Gastroesophageal sphincter (tissue), 4 donors: ENCODE measurements at regions not wholly inside any gene's neighbourhood (a gene's known extent, or its start where the extent isn't known, plus 50 kb on each side); places are given as distances from the start of the nearest gene placed in this dataset.

Source experiments
- ATAC-seq: fragments of 150-250 bp; one replicate; pipeline ENCODE4 v1.9.1; 2016; ENCODE audit warnings: mild to moderate bottlenecking, moderate library complexity
- H3K27ac ChIP-seq, 4 donors: fragments of 200-600 bp; sonication (generic) in 3 of 4; 1 replicate in 3 of 4; 2 replicates in 1 of 4; pipeline ENCODE4 v1.5.1; 2016 to 2019
- H3K27me3 ChIP-seq: fragments of 200-600 bp; sonication (generic); one replicate; pipeline ENCODE4 v1.5.1; 2019
- H3K36me3 ChIP-seq, 2 donors: fragments of 200-600 bp; sonication (generic); one replicate each; pipeline ENCODE4 v1.5.1; 2019; ENCODE audit warnings: control low read depth in 1 of 2
- H3K4me1 ChIP-seq, 3 donors: fragments of 200-600 bp; sonication (generic); 1 replicate in 2 of 3; 2 replicates in 1 of 3; pipeline ENCODE4 v1.5.1; 2016 to 2019; ENCODE audit warnings: control low read depth in 2 of 3
- H3K4me3 ChIP-seq, 2 donors: fragments of 200-600 bp; sonication (generic); one replicate each; pipeline ENCODE4 v1.5.1; 2019; ENCODE audit warnings: mild to moderate bottlenecking in 1 of 2, moderate library complexity in 1 of 2
- H3K9me3 ChIP-seq, 3 donors: fragments of 200-600 bp; sonication (generic); one replicate each; pipeline ENCODE4 v1.5.1; 2017 to 2019; ENCODE audit warnings: control low read depth in 2 of 3
- CTCF ChIP-seq, 4 experiments: fragments of 200-600 bp in 2 of 4; fragments of 450-650 bp in 2 of 4; sonication (generic) in 1 of 4; IDR thresholded peaks; one replicate each; pipeline ENCODE4 v1.5.1; 2017 to 2019; ENCODE audit warnings: antibody characterized with exemption in 4 of 4, mild to moderate bottlenecking in 2 of 4, moderate library complexity in 2 of 4
- EP300 ChIP-seq: sonication (generic); formaldehyde crosslinking; IDR thresholded peaks from one replicate; pipeline ENCODE4 v1.6.1; 2017; ENCODE audit warnings: antibody characterized with exemption, mild to moderate bottlenecking
- POLR2A ChIP-seq, 2 donors: fragments of 450-650 bp; IDR thresholded peaks; one replicate each; pipeline ENCODE4 v1.6.1; 2017; ENCODE audit warnings: antibody characterized with exemption in 2 of 2, mild to moderate bottlenecking in 2 of 2, moderate library complexity in 1 of 2
- POLR2AphosphoS5 ChIP-seq: sonication (generic); formaldehyde crosslinking; IDR thresholded peaks from one replicate; pipeline ENCODE4 v1.6.1; 2017; ENCODE audit warnings: antibody characterized with exemption
- WGBS, 2 donors: methylation state at CpG; one replicate each; pipeline ENCODE4 v1.1.5; 2018; ENCODE audit warnings: low coverage in 1 of 2; 5-methylcytosine and 5-hydroxymethylcytosine counted together

DNA sequence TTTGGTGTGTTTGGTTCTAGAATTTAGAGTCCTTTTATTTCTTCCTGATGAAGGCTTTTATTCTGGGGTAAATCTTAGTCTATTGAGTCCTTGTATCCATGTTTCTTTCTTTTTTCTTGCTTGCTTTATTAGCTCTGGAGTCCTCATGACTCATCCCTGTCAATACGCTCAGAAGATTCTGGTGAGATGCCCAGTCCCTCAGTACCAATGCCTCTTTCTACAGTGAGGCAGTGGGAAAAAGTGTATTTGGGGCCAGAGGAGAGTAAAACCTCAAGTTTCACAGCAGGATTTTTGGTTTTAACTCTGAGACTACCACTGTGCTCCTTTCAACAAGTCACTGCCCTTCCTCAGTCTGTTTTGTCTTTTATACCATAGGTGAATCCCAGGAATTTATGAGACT is 368.0 kb downstream of the GBA3 start:
- H3K27ac ChIP-seq, result no peak overlapping the region
- H3K27me3 ChIP-seq, result no peaks in the 10 kb centered on the region
- no peak overlapping the region for H3K4me3 ChIP-seq
- WGBS, 2 donors, result 36 to 80% methylated on average over 1 of the region's 1 CpG
- no peaks in the 10 kb centered on the region for H3K36me3 ChIP-seq
- ATAC-seq, result no peak
- no peak for TF ChIP-seq POLR2A (IDR thresholded peaks at IDR 0.05)
- TF ChIP-seq CTCF (IDR thresholded peaks at IDR 0.05), result no peak
- no peak for TF ChIP-seq EP300
- TF ChIP-seq POLR2AphosphoS5, result no peak
- no peaks in the 10 kb centered on the region for H3K9me3 ChIP-seq
- no peaks in the 10 kb centered on the region for H3K4me1 ChIP-seq

DNA sequence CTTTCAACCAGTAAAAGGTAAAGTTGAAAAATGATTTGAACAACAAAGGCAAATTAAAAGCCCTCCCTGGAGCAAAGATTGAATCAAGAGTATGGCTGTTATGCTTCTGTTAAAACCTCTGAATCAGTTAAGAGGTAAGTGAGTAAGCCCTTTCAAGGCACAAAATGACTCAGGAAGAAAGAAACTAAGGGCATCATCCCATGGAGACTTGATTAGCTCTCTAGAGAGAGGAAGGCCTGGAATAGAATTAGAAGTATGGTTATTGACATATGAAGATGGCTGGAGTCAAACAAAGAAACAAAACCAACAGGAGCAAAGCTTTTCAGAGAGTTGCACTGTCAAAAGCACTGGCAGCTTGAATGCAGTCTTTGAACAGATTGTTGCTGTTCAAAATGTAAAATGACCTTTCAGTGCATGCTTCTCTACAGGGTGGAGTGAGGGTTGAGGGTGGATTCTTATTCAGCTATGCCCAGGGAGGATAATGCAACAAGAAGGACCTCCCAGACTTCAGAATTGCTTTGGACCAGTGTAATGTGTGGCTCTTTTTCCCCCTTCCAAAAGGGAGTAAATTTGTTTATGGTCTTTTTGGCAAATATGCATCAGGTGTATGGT is 365.5 kb downstream of the GBA3 start:
- H3K27me3 ChIP-seq, result no peaks in the 10 kb centered on the region
- H3K9me3 ChIP-seq, result no peaks in the 10 kb centered on the region
- no peaks in the 10 kb centered on the region for H3K36me3 ChIP-seq
- no peaks in the 10 kb centered on the region for H3K4me1 ChIP-seq
- TF ChIP-seq CTCF (IDR thresholded peaks at IDR 0.05) (no peak), POLR2AphosphoS5 (no peak), EP300 (no peak), POLR2A (IDR thresholded peaks at IDR 0.05) (no peak)
- H3K4me3 ChIP-seq, result no peak overlapping the region
- ATAC-seq, result no peak
- H3K27ac ChIP-seq, result no peak overlapping the region

- Histone ChIP-seq H3K4me1 (no peaks in the 10 kb centered on the region), H3K27ac (no peak overlapping the region), H3K9me3 (no peaks in the 10 kb centered on the region), H3K27me3 (no peaks in the 10 kb centered on the region), H3K4me3 (no peak overlapping the region), H3K36me3 (no peaks in the 10 kb centered on the region)
- no peak for ATAC-seq
- TF ChIP-seq POLR2AphosphoS5 (no peak), EP300 (no peak), CTCF (IDR thresholded peaks at IDR 0.05) (no peak), POLR2A (IDR thresholded peaks at IDR 0.05) (no peak)
Measured at GRCh38 chr4:23041501-23041900, 348.8 kb downstream of the GBA3 start.

GRCh38 chr4:23040539-23040938 is 347.8 kb downstream of the GBA3 start:
- WGBS, 2 donors, result 60 to 100% methylated on average over 1 of the region's 1 CpG
- H3K4me1 ChIP-seq, result no peaks in the 10 kb centered on the region

More at GRCh38 chr4:23040539-23040938, 347.8 kb downstream of the GBA3 start:
- TF ChIP-seq CTCF (IDR thresholded peaks at IDR 0.05) (no peak), POLR2A (IDR thresholded peaks at IDR 0.05) (no peak), EP300 (no peak), POLR2AphosphoS5 (no peak)
- H3K4me3 ChIP-seq, result no peak overlapping the region
- no peak overlapping the region for H3K27ac ChIP-seq
- ATAC-seq, result no peak
- no peaks in the 10 kb centered on the region for H3K9me3 ChIP-seq
- H3K27me3 ChIP-seq, result no peaks in the 10 kb centered on the region
- no peaks in the 10 kb centered on the region for H3K36me3 ChIP-seq
